AG08396 (cell line): ENCODE measurements at regions not wholly inside any gene's neighbourhood (a gene's known extent, or its start where the extent isn't known, plus 50 kb on each side); places are given as distances from the start of the nearest gene placed in this dataset.

ENCODE experiments used
- DNase-seq: peaks from one replicate; pipeline ENCODE4 v3.0.0; 2012; ENCODE audit warnings: low spot score, mixed read lengths

GRCh38 chr4:144302704-144303536 lies 162.4 kb upstream of the GYPA start:
- no peak for DNase-seq

- DNase-seq: no peak
Measured at GRCh38 chr4:144304025-144304424, 163.5 kb upstream of the GYPA start.

GRCh38 chr4:144310535-144310934 lies 170.0 kb upstream of the GYPA start:
- no peak for DNase-seq

- no peak for DNase-seq
Measured at GRCh38 chr4:144313370-144313769, 172.9 kb upstream of the GYPA start.

GRCh38 chr4:144316869-144317268 lies 176.4 kb upstream of the GYPA start:
- DNase-seq: no peak

GRCh38 chr4:144318797-144319196 lies 178.3 kb upstream of the GYPA start:
- no peak for DNase-seq

- no peak for DNase-seq
Measured at GRCh38 chr4:144336633-144337032, 196.1 kb upstream of the GYPA start.

- DNase-seq: no peak
Measured at GRCh38 chr4:144338148-144338547, 197.6 kb upstream of the GYPA start.

- DNase-seq: no peak
Measured at GRCh38 chr4:144338834-144339233, 198.3 kb upstream of the GYPA start.

GRCh38 chr4:144340931-144341330 lies 200.4 kb upstream of the GYPA start:
- DNase-seq: no peak

- DNase-seq: no peak
Measured at GRCh38 chr4:144342949-144343760, 202.6 kb upstream of the GYPA start.

GRCh38 chr4:144347121-144347520 lies 206.6 kb upstream of the GYPA start:
- DNase-seq: no peak

- no peak for DNase-seq
Measured at GRCh38 chr4:144350706-144351105, 210.2 kb upstream of the GYPA start.

GRCh38 chr4:144351306-144351705 lies 210.8 kb upstream of the GYPA start:
- DNase-seq: no peak

- no peak for DNase-seq
Measured at GRCh38 chr4:144353292-144353691, 212.8 kb upstream of the GYPA start.

- DNase-seq: peak; percentile 20
Measured at GRCh38 chr4:144355811-144356757, 215.6 kb upstream of the GYPA start.

- DNase-seq: no peak
Measured at GRCh38 chr4:144356941-144357381, 216.4 kb upstream of the GYPA start.

GRCh38 chr4:144357975-144358374 lies 217.5 kb upstream of the GYPA start:
- DNase-seq: no peak

- DNase-seq: no peak
Measured at GRCh38 chr4:144360146-144360793, 219.8 kb upstream of the GYPA start.

- no peak for DNase-seq
Measured at GRCh38 chr4:144362366-144362765, 221.8 kb upstream of the GYPA start.

GRCh38 chr4:144363890-144364289 lies 223.4 kb upstream of the GYPA start:
- no peak for DNase-seq

- no peak for DNase-seq
Measured at GRCh38 chr4:144366425-144366824, 225.9 kb upstream of the GYPA start.
